Endodermal cell (in vitro differentiated cells): ENCODE measurements at regions not wholly inside any gene's neighbourhood (a gene's known extent, or its start where the extent isn't known, plus 50 kb on each side); places are given as distances from the start of the nearest gene placed in this dataset.
"Not testable (repeated sequence)": the region's sequence is repeated elsewhere in the genome, so short reads cannot be mapped to it uniquely, and the experiment has no call there.

ENCODE experiments used
- DNase-seq: peaks from one replicate; pipeline ENCODE4 v3.0.0-alpha.2; 2017
- H3K27ac ChIP-seq: 2 replicates; pipeline ENCODE4 v1.5.1; 2013; ENCODE audit warnings: mild to moderate bottlenecking, low read depth, low read length, moderate library complexity
- H3K27me3 ChIP-seq: 2 replicates; pipeline ENCODE4 v1.6.1; 2013; ENCODE audit warnings: mild to moderate bottlenecking, low read length, moderate library complexity; ENCODE audit not compliant: insufficient read depth, control insufficient read depth, poor library complexity, severe bottlenecking
- H3K36me3 ChIP-seq: 2 replicates; pipeline ENCODE4 v1.7.0; 2013; ENCODE audit warnings: mild to moderate bottlenecking, low read length, moderate library complexity; ENCODE audit not compliant: control insufficient read depth, insufficient read depth
- H3K4me1 ChIP-seq: one replicate; pipeline ENCODE4 v1.7.0; 2013; ENCODE audit warnings: low read length; ENCODE audit not compliant: control insufficient read depth, insufficient read depth
- H3K4me3 ChIP-seq: 2 replicates; pipeline ENCODE4 v1.5.1; 2013; ENCODE audit warnings: mild to moderate bottlenecking, low read length, moderate library complexity
- H3K9ac ChIP-seq: 2 replicates; pipeline ENCODE4 v1.6.1; 2013; ENCODE audit warnings: mild to moderate bottlenecking, low read length, moderate library complexity; ENCODE audit not compliant: poor library complexity, severe bottlenecking; ENCODE audit errors: extremely low read depth
- H3K9me3 ChIP-seq: 2 replicates; pipeline ENCODE4 v1.6.1; 2013; ENCODE audit warnings: mild to moderate bottlenecking, low read length, moderate library complexity; ENCODE audit not compliant: control insufficient read depth
- H3K27ac Mint-ChIP-seq: 2 replicates; pipeline ENCODE4 v1.8.0; 2020; ENCODE audit warnings: mixed read lengths
- H3K27me3 Mint-ChIP-seq: 2 replicates; pipeline ENCODE4 v1.8.0; 2021; ENCODE audit warnings: mild to moderate bottlenecking, mixed read lengths; ENCODE audit not compliant: insufficient read depth
- H3K36me3 Mint-ChIP-seq: 2 replicates; pipeline ENCODE4 v1.8.0; 2020; ENCODE audit warnings: low read depth, mixed read lengths
- H3K4me1 Mint-ChIP-seq: 2 replicates; pipeline ENCODE4 v1.8.0; 2020; ENCODE audit warnings: mixed read lengths
- H3K4me3 Mint-ChIP-seq: 2 replicates; pipeline ENCODE4 v1.8.0; 2020; ENCODE audit warnings: mild to moderate bottlenecking, moderate library complexity, mixed read lengths
- H3K9me3 Mint-ChIP-seq: 2 replicates; pipeline ENCODE4 v1.8.0; 2020; ENCODE audit warnings: mild to moderate bottlenecking, mixed read lengths
- CTCF ChIP-seq: fragments of 200-600 bp; sonication (generic); conservative IDR thresholded peaks from 2 replicates; pipeline ENCODE4 v1.5.0; 2021; ENCODE audit warnings: antibody characterized with exemption, mild to moderate bottlenecking
- WGBS, 2 experiments: methylation state at CpG; one replicate each; pipeline versions ENCODE4 v1.1.5 to v1.1.7; 2013; ENCODE audit warnings: missing lambda C conversion rate in 2 of 2, mixed read lengths in 1 of 2; ENCODE audit not compliant: insufficient coverage in 1 of 2, insufficient read length in 1 of 2; 5-methylcytosine and 5-hydroxymethylcytosine counted together

- Mint-ChIP-seq H3K36me3 (no peaks in the 10 kb centered on the region), H3K9me3 (peaks cover 14% of the 10 kb centered on the region), H3K4me3 (no peak overlapping the region), H3K4me1 (peaks cover 16% of the 10 kb centered on the region), H3K27ac (no peak overlapping the region), H3K27me3 (no peaks in the 10 kb centered on the region)
- Histone ChIP-seq H3K4me3 (no peak overlapping the region), H3K9ac (no peak overlapping the region), H3K9me3 (no peaks in the 10 kb centered on the region), H3K36me3 (no peaks in the 10 kb centered on the region), H3K4me1 (peaks cover 8% of the 10 kb centered on the region), H3K27ac (no peak overlapping the region), H3K27me3 (no peaks in the 10 kb centered on the region)
- no peak for TF ChIP-seq CTCF
- no peak for DNase-seq
- WGBS, 2 experiments = 93 to 100% methylated on average over 1 of the region's 1 CpG
These were observed 591.7 kb downstream of the ZEB2 start for GRCh38 chr2:143928184-143928583.

- H3K36me3 ChIP-seq = no peaks in the 10 kb centered on the region
- no peaks in the 10 kb centered on the region for H3K27me3 ChIP-seq
- H3K4me1 ChIP-seq = peaks cover 8% of the 10 kb centered on the region
- no peak overlapping the region for H3K9ac ChIP-seq
- H3K27ac ChIP-seq = no peak overlapping the region
- no peak overlapping the region for H3K4me3 ChIP-seq
- Mint-ChIP-seq H3K4me1 (peaks cover 12% of the 10 kb centered on the region), H3K27ac (no peak overlapping the region), H3K4me3 (no peak overlapping the region), H3K27me3 (no peaks in the 10 kb centered on the region), H3K36me3 (no peaks in the 10 kb centered on the region), H3K9me3 (peaks cover 22% of the 10 kb centered on the region)
- H3K9me3 ChIP-seq = no peaks in the 10 kb centered on the region
- DNase-seq = no peak
- whole genome bisulfite sequencing, 2 experiments = 92 to 93% methylated on average over 2 of the region's 4 CpGs
- TF ChIP-seq CTCF = no peak
These were observed 593.2 kb downstream of the ZEB2 start for GRCh38 chr2:143926736-143927135.

- Mint-ChIP-seq H3K4me1 (peaks cover 12% of the 10 kb centered on the region), H3K9me3 (peaks cover 44% of the 10 kb centered on the region), H3K36me3 (peaks cover 12% of the 10 kb centered on the region)
- not testable (repeated sequence) for H3K27me3 ChIP-seq, H3K4me3 ChIP-seq, DNase-seq, H3K36me3 ChIP-seq, H3K27ac Mint-ChIP-seq, H3K4me3 Mint-ChIP-seq, H3K27me3 Mint-ChIP-seq, H3K9ac ChIP-seq, H3K27ac ChIP-seq, H3K4me1 ChIP-seq
- peaks cover 34% of the 10 kb centered on the region for H3K9me3 ChIP-seq
- 93% methylated on average over 23 of the region's 42 CpGs; no CpG with 5 or more reads in 1 of the 2 experiments for WGBS, 2 experiments
These were observed 597.6 kb downstream of the ZEB2 start for GRCh38 chr2:143922261-143922830.
